H9 (cell line): ENCODE measurements at regions not wholly inside any gene's neighbourhood (a gene's known extent, or its start where the extent isn't known, plus 50 kb on each side); places are given as distances from the start of the nearest gene placed in this dataset.

Source experiments
- DNase-seq: peaks from one replicate; pipeline ENCODE4 v3.0.0-alpha.2; 2017
- H2AFZ ChIP-seq: one replicate; pipeline ENCODE4 v1.6.1; 2013; ENCODE audit warnings: mild to moderate bottlenecking, low read length, control low read depth, moderate library complexity
- H2AK5ac ChIP-seq: 2 replicates; pipeline ENCODE4 v1.6.1; 2013; ENCODE audit warnings: low read length, control low read depth, mixed read lengths; ENCODE audit not compliant: insufficient read length
- H2BK120ac ChIP-seq: one replicate; pipeline ENCODE4 v1.6.1; 2013; ENCODE audit warnings: low read depth, mild to moderate bottlenecking, low read length, control low read depth, inconsistent platforms; ENCODE audit not compliant: poor library complexity, severe bottlenecking
- H2BK12ac ChIP-seq: 2 replicates; pipeline ENCODE4 v1.6.1; 2013; ENCODE audit warnings: low read length, control low read depth, mixed read lengths, low read depth; ENCODE audit not compliant: insufficient read length
- H2BK15ac ChIP-seq: 2 replicates; pipeline ENCODE4 v1.6.1; 2013; ENCODE audit warnings: low read depth, low read length, control low read depth
- H2BK20ac ChIP-seq: one replicate; pipeline ENCODE4 v1.6.1; 2013; ENCODE audit warnings: low read depth, mild to moderate bottlenecking, low read length, control low read depth, inconsistent platforms; ENCODE audit not compliant: poor library complexity, severe bottlenecking
- H2BK5ac ChIP-seq: 2 replicates; pipeline ENCODE4 v1.6.1; 2013; ENCODE audit warnings: low read length, control low read depth, mixed read lengths; ENCODE audit not compliant: insufficient read length
- H3K14ac ChIP-seq: 2 replicates; pipeline ENCODE4 v1.6.1; 2013; ENCODE audit warnings: low read length, control low read depth; ENCODE audit not compliant: insufficient read depth
- H3K18ac ChIP-seq: 2 replicates; pipeline ENCODE4 v1.6.1; 2013; ENCODE audit warnings: low read depth, mild to moderate bottlenecking, mixed read lengths, low read length, control low read depth; ENCODE audit not compliant: insufficient read length
- H3K23ac ChIP-seq: 2 replicates; pipeline ENCODE4 v1.6.1; 2013; ENCODE audit warnings: low read length, control low read depth, mixed read lengths, low read depth; ENCODE audit not compliant: insufficient read length
- H3K23me2 ChIP-seq: 2 replicates; pipeline ENCODE4 v1.6.1; 2013; ENCODE audit warnings: low read depth, mild to moderate bottlenecking, mixed read lengths, low read length, control low read depth; ENCODE audit not compliant: insufficient read length, poor library complexity, severe bottlenecking
- H3K27ac ChIP-seq: 2 replicates; pipeline ENCODE4 v1.5.1; 2013; ENCODE audit warnings: low read length, control low read depth, mixed read lengths, low read depth; ENCODE audit not compliant: insufficient read length
- H3K27me3 ChIP-seq: 2 replicates; pipeline ENCODE4 v1.6.1; 2013; ENCODE audit warnings: low read length, control low read depth, inconsistent platforms; ENCODE audit not compliant: insufficient read depth
- H3K4ac ChIP-seq: 2 replicates; pipeline ENCODE4 v1.6.1; 2013; ENCODE audit warnings: low read depth, mild to moderate bottlenecking, control low read depth, inconsistent platforms, low read length, moderate library complexity
- H3K4me1 ChIP-seq: 2 replicates; pipeline ENCODE4 v1.6.1; 2013; ENCODE audit warnings: low read length, control low read depth, inconsistent platforms; ENCODE audit not compliant: insufficient read depth
- H3K4me2 ChIP-seq: 2 replicates; pipeline ENCODE4 v1.6.1; 2013; ENCODE audit warnings: low read length, control low read depth, mixed read lengths; ENCODE audit not compliant: insufficient read length, insufficient read depth
- H3K56ac ChIP-seq: 2 replicates; pipeline ENCODE4 v1.6.1; 2013; ENCODE audit warnings: low read depth, mild to moderate bottlenecking, mixed read lengths, low read length, control low read depth; ENCODE audit not compliant: insufficient read length
- H3K79me1 ChIP-seq: 2 replicates; pipeline ENCODE4 v1.6.1; 2013; ENCODE audit warnings: low read depth, mild to moderate bottlenecking, moderate library complexity, low read length, control low read depth, inconsistent platforms; ENCODE audit not compliant: insufficient read depth, poor library complexity, severe bottlenecking
- H3K79me2 ChIP-seq: 2 replicates; pipeline ENCODE4 v1.6.1; 2013; ENCODE audit warnings: low read length, control low read depth, inconsistent platforms; ENCODE audit not compliant: insufficient read depth
- H3K9ac ChIP-seq: 2 replicates; pipeline ENCODE4 v1.6.1; 2013; ENCODE audit warnings: low read length, control low read depth, mixed read lengths; ENCODE audit not compliant: insufficient read length; ENCODE audit errors: extremely low read depth
- H3K9me3 ChIP-seq: one replicate; pipeline ENCODE4 v1.6.1; 2013; ENCODE audit warnings: low read depth, low read length, inconsistent platforms; ENCODE audit not compliant: control insufficient read depth
- H3T11ph ChIP-seq: one replicate; pipeline ENCODE4 v1.6.1; 2013; ENCODE audit warnings: mild to moderate bottlenecking, low read length, control low read depth, inconsistent platforms
- H4K20me1 ChIP-seq: one replicate; pipeline ENCODE4 v1.6.1; 2013; ENCODE audit not compliant: control insufficient read depth, insufficient read length, insufficient read depth
- H4K5ac ChIP-seq: 2 replicates; pipeline ENCODE4 v1.6.1; 2013; ENCODE audit warnings: low read depth, mild to moderate bottlenecking, mixed read lengths, low read length, control low read depth; ENCODE audit not compliant: insufficient read length
- H4K8ac ChIP-seq: replicated peaks from 2 replicates; pipeline ENCODE4 v1.6.1; 2013; ENCODE audit warnings: low read length, control low read depth, mixed read lengths, low read depth; ENCODE audit not compliant: insufficient read length
- H4K91ac ChIP-seq: 2 replicates; pipeline ENCODE4 v1.6.1; 2013; ENCODE audit warnings: low read depth, mild to moderate bottlenecking, moderate library complexity, mixed read lengths, low read length, control low read depth; ENCODE audit not compliant: insufficient read length
- H3K27ac Mint-ChIP-seq, 3 experiments: 2 replicates in 2 of 3; 3 replicates in 1 of 3; pipeline ENCODE4 v1.8.0; 2020 to 2021; ENCODE audit warnings: mixed read lengths in 3 of 3, mild to moderate bottlenecking in 1 of 3, moderate library complexity in 1 of 3
- H3K27me3 Mint-ChIP-seq: 2 replicates; pipeline ENCODE4 v1.8.0; 2021; ENCODE audit warnings: low read depth, mild to moderate bottlenecking, moderate library complexity, mixed read lengths
- H3K36me3 Mint-ChIP-seq, 3 experiments: 2 replicates in 2 of 3; 3 replicates in 1 of 3; pipeline ENCODE4 v1.8.0; 2020 to 2021; ENCODE audit warnings: low read depth in 3 of 3, mixed read lengths in 3 of 3; ENCODE audit not compliant: insufficient read depth in 1 of 3
- H3K4me1 Mint-ChIP-seq, 2 experiments: 2 replicates each; pipeline ENCODE4 v1.8.0; 2020; ENCODE audit warnings: mixed read lengths in 2 of 2
- H3K4me3 Mint-ChIP-seq, 2 experiments: 2 replicates in 1 of 2; 3 replicates in 1 of 2; pipeline ENCODE4 v1.8.0; 2020 to 2021; ENCODE audit warnings: mild to moderate bottlenecking in 2 of 2, mixed read lengths in 2 of 2, moderate library complexity in 1 of 2
- H3K9me3 Mint-ChIP-seq, 2 experiments: 2 replicates in 1 of 2; 3 replicates in 1 of 2; pipeline ENCODE4 v1.8.0; 2020; ENCODE audit warnings: mild to moderate bottlenecking in 2 of 2, mixed read lengths in 2 of 2, moderate library complexity in 1 of 2
- CTCF ChIP-seq: fragments of 200-600 bp; sonication (generic); conservative IDR thresholded peaks from 3 replicates; pipeline ENCODE4 v1.8.0; 2021; ENCODE audit warnings: antibody characterized with exemption, mild to moderate bottlenecking
- WGBS: extraction: QIAGEN DNeasy Blood & Tissue Kit; methylation state at CpG from one replicate; pipeline ENCODE4 v1.1.7; 2013; ENCODE audit warnings: missing lambda C conversion rate, low lambda C conversion rate, mixed read lengths; ENCODE audit not compliant: insufficient read length; ENCODE audit errors: extremely low coverage; 5-methylcytosine and 5-hydroxymethylcytosine counted together

GRCh38 chr7:153258686-153259085 lies 499.1 kb downstream of the ACTR3B start:
- Histone ChIP-seq H3K27me3 (no peaks in the 10 kb centered on the region), H4K20me1 (no peaks in the 10 kb centered on the region), H3K23ac (no peak overlapping the region), H3K4me1 (no peaks in the 10 kb centered on the region; the same call in 1 of the 2 replicates), H3K9me3 (peaks cover 9% of the 10 kb centered on the region), H2BK15ac (no peak overlapping the region), H3K79me1 (no peaks in the 10 kb centered on the region), H2BK5ac (no peak overlapping the region), H2AFZ (no peak overlapping the region), H3K9ac (no peak overlapping the region), H3K56ac (no peak overlapping the region), H3K79me2 (no peaks in the 10 kb centered on the region), H2AK5ac (no peak overlapping the region), H3K4ac (no peak overlapping the region), H4K8ac (no peak overlapping the region), H3K14ac (no peak overlapping the region), H3K4me2 (no peak overlapping the region), H4K91ac (no peak overlapping the region), H3T11ph (no peak overlapping the region), H3K27ac (no peak overlapping the region), H4K5ac (no peak overlapping the region), H2BK20ac (no peak overlapping the region), H2BK12ac (no peak overlapping the region), H3K23me2 (no peaks in the 10 kb centered on the region), H2BK120ac (no peak overlapping the region), H3K18ac (no peak overlapping the region)
- no peak for DNase-seq
- TF ChIP-seq CTCF = no peak
- Mint-ChIP-seq H3K4me3 (no peak overlapping the region), H3K9me3 (peaks cover 85 to 94% of the 10 kb centered on the region in 2 experiments), H3K27ac (no peak overlapping the region), H3K4me1 (peaks cover 0 to 6% of the 10 kb centered on the region in 2 experiments; a peak in 2 of 4 replicates), H3K27me3 (peaks cover 4% of the 10 kb centered on the region), H3K36me3 (peaks cover 0 to 16% (median 8%) of the 10 kb centered on the region in 3 experiments; a peak in 4 of 7 replicates)
- WGBS = no CpG with 5 or more reads among the region's 6 CpGs
